Ishikawa (cell line): ENCODE measurements at regions not wholly inside any gene's neighbourhood (a gene's known extent, or its start where the extent isn't known, plus 50 kb on each side); places are given as distances from the start of the nearest gene placed in this dataset.

Experiments
- CEBPB ChIP-seq: IDR thresholded peaks from 2 replicates; pipeline ENCODE4 v1.6.1; 2012
- CREB1 ChIP-seq: IDR thresholded peaks from 2 replicates; pipeline ENCODE4 v1.6.1; 2012; ENCODE audit warnings: low read depth
- EGR1 ChIP-seq: IDR thresholded peaks from 2 replicates; pipeline ENCODE4 v1.6.1; 2012
- EP300 ChIP-seq: IDR thresholded peaks from 2 replicates; pipeline ENCODE4 v1.6.1; 2012; ENCODE audit warnings: borderline replicate concordance
- FOXM1 ChIP-seq: IDR thresholded peaks from 2 replicates; pipeline ENCODE4 v1.6.1; 2012; ENCODE audit warnings: low read depth, borderline replicate concordance
- MAX ChIP-seq: IDR thresholded peaks from 2 replicates; pipeline ENCODE4 v1.6.1; 2012
- NFIC ChIP-seq: IDR thresholded peaks from 2 replicates; pipeline ENCODE4 v1.6.1; 2012
- RAD21 ChIP-seq: IDR thresholded peaks from 2 replicates; pipeline ENCODE4 v1.6.1; 2012; ENCODE audit warnings: low read depth
- REST ChIP-seq: IDR thresholded peaks from 2 replicates; pipeline ENCODE4 v1.6.1; 2012; ENCODE audit warnings: low read depth, mild to moderate bottlenecking
- TAF1 ChIP-seq: IDR thresholded peaks from 2 replicates; pipeline ENCODE4 v1.6.1; 2012; ENCODE audit warnings: low read depth, mild to moderate bottlenecking
- TCF12 ChIP-seq: IDR thresholded peaks from 2 replicates; pipeline ENCODE4 v1.6.1; 2012; ENCODE audit warnings: low read depth
- TEAD4 ChIP-seq: IDR thresholded peaks from 2 replicates; pipeline ENCODE4 v1.6.1; 2012
- USF1 ChIP-seq: IDR thresholded peaks from 2 replicates; pipeline ENCODE4 v1.6.1; 2012
- YY1 ChIP-seq: IDR thresholded peaks from 2 replicates; pipeline ENCODE4 v1.6.1; 2012; ENCODE audit warnings: low read depth
- ZBTB7A ChIP-seq: IDR thresholded peaks from 2 replicates; pipeline ENCODE4 v1.6.1; 2012; ENCODE audit warnings: low read depth

GRCh38 chr20:23165307-23165750 is 79.2 kb upstream of the CD93 start:
- TF ChIP-seq MAX: no peak
- no peak for TF ChIP-seq TEAD4
- no peak for TF ChIP-seq CEBPB
- TF ChIP-seq EGR1: no peak
- no peak for TF ChIP-seq RAD21
- no peak for TF ChIP-seq REST
- TF ChIP-seq ZBTB7A: no peak

GRCh38 chr20:23164176-23164601 is 78.1 kb upstream of the CD93 start:
- TF ChIP-seq RAD21: no peak
- no peak for TF ChIP-seq NFIC
- no peak for TF ChIP-seq TEAD4
- no peak for TF ChIP-seq MAX
- TF ChIP-seq TAF1: no peak
- no peak for TF ChIP-seq CREB1
- no peak for TF ChIP-seq CEBPB
- TF ChIP-seq FOXM1: no peak
- TF ChIP-seq YY1: no peak

- no peak for TF ChIP-seq YY1
- TF ChIP-seq FOXM1: no peak
- TF ChIP-seq NFIC: no peak
- TF ChIP-seq USF1: no peak
- TF ChIP-seq RAD21: no peak
- TF ChIP-seq EP300: no peak
- TF ChIP-seq TCF12: no peak
- no peak for TF ChIP-seq ZBTB7A
- no peak for TF ChIP-seq EGR1
- TF ChIP-seq CREB1: no peak
- TF ChIP-seq CEBPB: no peak
- no peak for TF ChIP-seq TAF1
- no peak for TF ChIP-seq TEAD4
- TF ChIP-seq MAX: no peak
- no peak for TF ChIP-seq REST
Observed at GRCh38 chr20:23163562-23163961, 77.4 kb upstream of the CD93 start.

GRCh38 chr20:23162887-23163286 is 76.8 kb upstream of the CD93 start:
- TF ChIP-seq USF1: no peak
- no peak for TF ChIP-seq TAF1
- TF ChIP-seq NFIC: no peak
- no peak for TF ChIP-seq YY1
- no peak for TF ChIP-seq EGR1
- TF ChIP-seq CREB1: no peak
- TF ChIP-seq FOXM1: no peak
- no peak for TF ChIP-seq CEBPB
- TF ChIP-seq TEAD4: no peak
- TF ChIP-seq RAD21: no peak

GRCh38 chr20:23161968-23162696 is 76.0 kb upstream of the CD93 start:
- TF ChIP-seq YY1 (no peak), MAX (peak; percentile 67)

- TF ChIP-seq REST (no peak), CREB1 (no peak), EGR1 (no peak), YY1 (no peak), NFIC (no peak), TEAD4 (no peak), TCF12 (no peak), EP300 (no peak)
Observed at GRCh38 chr20:23161244-23161891, 75.2 kb upstream of the CD93 start.
